ENCODE measurements at regions not wholly inside any gene's neighbourhood (a gene's known extent, or its start where the extent isn't known, plus 50 kb on each side); places are given as distances from the start of the nearest gene placed in this dataset.

DNA sequence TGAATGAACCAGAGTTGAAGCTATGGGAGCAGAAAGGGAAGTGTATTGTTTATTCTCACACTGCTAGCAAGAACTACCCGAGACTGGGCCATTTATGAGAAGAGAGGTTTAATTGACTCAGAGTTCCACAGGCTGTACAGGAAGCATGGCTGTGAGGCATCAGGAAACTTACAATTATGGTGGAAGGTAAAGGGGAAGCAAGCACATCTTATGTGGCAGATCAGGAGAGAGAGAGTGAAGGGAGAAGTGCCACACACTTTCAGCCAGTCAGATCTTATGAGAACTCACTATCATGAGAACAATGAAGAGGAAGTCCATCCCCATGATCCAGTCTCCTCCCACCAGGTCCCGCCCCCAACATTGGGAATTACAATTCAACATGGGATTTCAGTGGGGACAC lies 383.2 kb upstream of the SLC14A2 start:
- no peak overlapping the region for H3K27ac ChIP-seq
- no peak for DNase-seq
- no peak for TF ChIP-seq POLR2AphosphoS5 (IDR thresholded peaks at IDR 0.05)
- TF ChIP-seq POLR2A (IDR thresholded peaks at IDR 0.05) = no peak
- TF ChIP-seq, protein P1, sequence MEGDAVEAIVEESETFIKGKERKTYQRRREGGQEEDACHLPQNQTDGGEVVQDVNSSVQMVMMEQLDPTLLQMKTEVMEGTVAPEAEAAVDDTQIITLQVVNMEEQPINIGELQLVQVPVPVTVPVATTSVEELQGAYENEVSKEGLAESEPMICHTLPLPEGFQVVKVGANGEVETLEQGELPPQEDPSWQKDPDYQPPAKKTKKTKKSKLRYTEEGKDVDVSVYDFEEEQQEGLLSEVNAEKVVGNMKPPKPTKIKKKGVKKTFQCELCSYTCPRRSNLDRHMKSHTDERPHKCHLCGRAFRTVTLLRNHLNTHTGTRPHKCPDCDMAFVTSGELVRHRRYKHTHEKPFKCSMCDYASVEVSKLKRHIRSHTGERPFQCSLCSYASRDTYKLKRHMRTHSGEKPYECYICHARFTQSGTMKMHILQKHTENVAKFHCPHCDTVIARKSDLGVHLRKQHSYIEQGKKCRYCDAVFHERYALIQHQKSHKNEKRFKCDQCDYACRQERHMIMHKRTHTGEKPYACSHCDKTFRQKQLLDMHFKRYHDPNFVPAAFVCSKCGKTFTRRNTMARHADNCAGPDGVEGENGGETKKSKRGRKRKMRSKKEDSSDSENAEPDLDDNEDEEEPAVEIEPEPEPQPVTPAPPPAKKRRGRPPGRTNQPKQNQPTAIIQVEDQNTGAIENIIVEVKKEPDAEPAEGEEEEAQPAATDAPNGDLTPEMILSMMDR (IDR thresholded peaks at IDR 0.05) = no peak
- no peak for TF ChIP-seq EP300 (IDR thresholded peaks at IDR 0.05)
- H3K4me3 ChIP-seq = no peak overlapping the region
- H3K36me3 ChIP-seq = no peaks in the 10 kb centered on the region
- intact Hi-C loops (cut with DNase I; ENCODE audit: low total_unique reads) = no loop called here
- 71 to 86% (median 82%) methylated on average over 2 of the region's 2 CpGs for WGBS, 5 donors
- no peaks in the 10 kb centered on the region for H3K27me3 ChIP-seq
- H3K9me3 ChIP-seq = peaks cover 0 to 5% (median 0%) of the 10 kb centered on the region in 4 donors
- H3K4me1 ChIP-seq = no peaks in the 10 kb centered on the region

DNA sequence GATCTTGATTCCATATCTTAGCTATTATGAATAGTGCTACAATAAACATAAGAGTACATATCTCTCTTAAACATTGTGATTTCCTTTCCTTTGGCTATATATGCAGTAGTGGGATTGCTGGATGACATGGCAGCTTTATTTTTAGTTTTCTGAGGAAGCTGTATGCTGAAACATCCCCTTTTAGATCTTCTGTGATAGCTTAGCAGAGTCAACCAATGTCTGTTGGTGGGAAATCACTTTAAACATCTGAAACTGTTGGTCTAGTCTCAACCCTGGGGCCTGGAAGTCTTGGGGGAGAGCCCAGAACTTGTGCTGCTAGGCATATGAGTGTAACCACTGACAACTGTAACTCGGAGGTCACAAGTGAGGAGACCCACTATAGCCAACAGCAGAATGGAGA lies 378.6 kb upstream of the SLC14A2 start:
- no peak overlapping the region for H3K27ac ChIP-seq
- H3K9me3 ChIP-seq = no peaks in the 10 kb centered on the region
- TF ChIP-seq POLR2AphosphoS5 (IDR thresholded peaks at IDR 0.05) (no peak), POLR2A (IDR thresholded peaks at IDR 0.05) (no peak), EP300 (IDR thresholded peaks at IDR 0.05) (no peak)
- TF ChIP-seq, protein P1 (IDR thresholded peaks at IDR 0.05) = no peak
- no peak for DNase-seq
- intact Hi-C loops (cut with DNase I; ENCODE audit: low total_unique reads) = no loop called here
- no peaks in the 10 kb centered on the region for H3K4me1 ChIP-seq
- H3K27me3 ChIP-seq = no peaks in the 10 kb centered on the region
- no peaks in the 10 kb centered on the region for H3K36me3 ChIP-seq
- WGBS, 5 donors = 30 to 85% (median 65%) methylated on average over 1 of the region's 1 CpG
- H3K4me3 ChIP-seq = no peak overlapping the region

DNA sequence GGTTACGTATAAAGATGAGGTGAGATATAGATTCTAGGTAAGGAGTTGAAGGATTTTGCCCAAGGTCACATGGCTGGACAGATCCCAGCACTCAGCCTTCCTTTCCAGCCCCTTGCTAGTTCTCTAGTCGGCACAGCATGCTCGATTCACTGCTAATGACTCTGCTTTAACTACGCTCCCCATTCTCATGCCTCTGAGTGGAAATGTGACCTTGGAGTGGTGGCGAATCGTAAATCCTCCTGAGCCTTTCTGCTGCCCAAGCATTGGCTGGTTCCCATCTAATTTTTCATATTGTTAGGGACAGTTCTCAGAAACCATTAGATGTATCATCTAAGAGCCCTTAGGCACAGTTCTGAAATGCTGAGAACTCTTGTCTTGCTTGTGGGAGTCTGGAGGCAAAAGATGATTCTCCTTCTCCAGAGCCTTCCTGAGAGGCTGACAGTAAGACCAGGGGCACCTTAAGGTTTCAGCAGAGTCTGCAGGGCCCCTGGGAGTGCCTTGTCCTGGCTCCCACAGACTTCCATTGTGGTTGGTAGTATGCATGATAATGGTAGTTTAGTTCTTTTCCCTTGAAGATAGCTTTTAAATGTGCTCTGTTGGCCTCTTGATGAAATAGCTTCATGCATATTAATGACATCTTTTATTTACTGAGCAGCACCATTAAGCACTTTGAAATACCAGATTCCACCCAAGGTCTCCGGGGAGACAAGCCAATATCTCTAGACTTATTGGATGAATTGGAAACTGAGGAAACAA lies 377.8 kb upstream of the SLC14A2 start:
- Histone ChIP-seq H3K27me3 (no peaks in the 10 kb centered on the region), H3K4me1 (no peaks in the 10 kb centered on the region), H3K36me3 (no peaks in the 10 kb centered on the region), H3K27ac (no peak overlapping the region), H3K9me3 (no peaks in the 10 kb centered on the region), H3K4me3 (no peak overlapping the region)
- 87 to 95% (median 90%) methylated on average over 7 of the region's 7 CpGs for WGBS, 5 donors
- intact Hi-C loops (cut with DNase I; ENCODE audit: low total_unique reads) = no loop called here
- no peak for DNase-seq
- TF ChIP-seq, protein P1 (IDR thresholded peaks at IDR 0.05) = no peak
- TF ChIP-seq EP300 (IDR thresholded peaks at IDR 0.05) (no peak), POLR2AphosphoS5 (IDR thresholded peaks at IDR 0.05) (no peak), POLR2A (IDR thresholded peaks at IDR 0.05) (no peak)

DNA sequence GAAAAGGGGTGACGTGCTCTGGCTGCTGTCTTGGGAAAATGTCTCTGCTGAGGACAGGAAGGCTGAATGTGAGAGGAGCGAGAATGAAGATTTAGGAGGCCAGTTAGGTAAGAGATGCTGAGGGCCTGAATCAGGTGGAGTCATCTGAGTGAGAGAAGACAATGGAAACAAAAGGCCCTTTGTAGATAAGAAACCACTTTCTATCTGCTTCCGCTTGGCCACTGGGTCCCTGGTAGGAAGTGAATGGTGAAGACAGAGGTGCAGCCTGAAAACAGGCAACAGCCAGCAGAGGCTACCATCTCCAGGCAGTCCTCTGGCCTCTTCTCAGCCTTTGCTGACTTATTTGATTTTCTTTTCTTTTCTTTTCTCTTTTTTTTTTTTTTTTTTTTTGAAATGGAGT lies 374.0 kb upstream of the SLC14A2 start:
- H3K4me3 ChIP-seq = no peak overlapping the region
- no peaks in the 10 kb centered on the region for H3K36me3 ChIP-seq
- H3K27ac ChIP-seq = no peak overlapping the region
- 88 to 97% (median 91%) methylated on average over 3 of the region's 3 CpGs for WGBS, 5 donors
- TF ChIP-seq POLR2AphosphoS5 (IDR thresholded peaks at IDR 0.05) = no peak
- TF ChIP-seq POLR2A (IDR thresholded peaks at IDR 0.05) = no peak
- TF ChIP-seq, protein P1 (IDR thresholded peaks at IDR 0.05) = no peak
- no peak for TF ChIP-seq EP300 (IDR thresholded peaks at IDR 0.05)
- no peaks in the 10 kb centered on the region for H3K27me3 ChIP-seq
- H3K4me1 ChIP-seq = peaks cover 0 to 6% (median 2%) of the 10 kb centered on the region in 4 donors
- H3K9me3 ChIP-seq = no peaks in the 10 kb centered on the region
- no peak for DNase-seq
- intact Hi-C loops (cut with DNase I; ENCODE audit: low total_unique reads) = no loop called here

Measured in stomach (tissue), 8 donors.